ENCODE measurements at regions not wholly inside any gene's neighbourhood (a gene's known extent, or its start where the extent isn't known, plus 50 kb on each side); places are given as distances from the start of the nearest gene placed in this dataset.

DNA sequence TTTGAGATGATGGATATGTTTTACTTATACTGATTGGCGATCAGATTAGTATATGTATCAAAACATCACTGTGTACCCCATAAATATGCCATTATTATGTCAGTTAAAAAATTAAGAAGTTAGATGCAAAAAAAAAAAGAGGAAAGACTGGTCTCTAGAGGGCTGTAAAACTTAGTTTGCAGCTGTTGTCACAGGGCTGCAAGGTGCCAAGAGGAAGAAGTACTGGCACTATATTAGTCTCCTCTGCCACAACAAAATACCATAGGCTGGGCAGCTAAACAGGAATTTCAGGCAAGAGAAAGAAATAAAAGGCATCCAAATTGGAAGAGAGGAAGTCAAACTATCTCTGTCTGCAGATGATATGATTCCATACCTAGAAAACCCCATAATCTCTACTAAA is 177.8 kb upstream of the PLPP4 start:
- H3K36me3 ChIP-seq = no peaks in the 10 kb centered on the region
- no peaks in the 10 kb centered on the region for H3K4me1 ChIP-seq
- H3K27me3 ChIP-seq = no peaks in the 10 kb centered on the region
- no peak for TF ChIP-seq POLR2A (IDR thresholded peaks at IDR 0.05)
- TF ChIP-seq, protein P1, sequence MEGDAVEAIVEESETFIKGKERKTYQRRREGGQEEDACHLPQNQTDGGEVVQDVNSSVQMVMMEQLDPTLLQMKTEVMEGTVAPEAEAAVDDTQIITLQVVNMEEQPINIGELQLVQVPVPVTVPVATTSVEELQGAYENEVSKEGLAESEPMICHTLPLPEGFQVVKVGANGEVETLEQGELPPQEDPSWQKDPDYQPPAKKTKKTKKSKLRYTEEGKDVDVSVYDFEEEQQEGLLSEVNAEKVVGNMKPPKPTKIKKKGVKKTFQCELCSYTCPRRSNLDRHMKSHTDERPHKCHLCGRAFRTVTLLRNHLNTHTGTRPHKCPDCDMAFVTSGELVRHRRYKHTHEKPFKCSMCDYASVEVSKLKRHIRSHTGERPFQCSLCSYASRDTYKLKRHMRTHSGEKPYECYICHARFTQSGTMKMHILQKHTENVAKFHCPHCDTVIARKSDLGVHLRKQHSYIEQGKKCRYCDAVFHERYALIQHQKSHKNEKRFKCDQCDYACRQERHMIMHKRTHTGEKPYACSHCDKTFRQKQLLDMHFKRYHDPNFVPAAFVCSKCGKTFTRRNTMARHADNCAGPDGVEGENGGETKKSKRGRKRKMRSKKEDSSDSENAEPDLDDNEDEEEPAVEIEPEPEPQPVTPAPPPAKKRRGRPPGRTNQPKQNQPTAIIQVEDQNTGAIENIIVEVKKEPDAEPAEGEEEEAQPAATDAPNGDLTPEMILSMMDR (IDR thresholded peaks at IDR 0.05) = no peak
- no peak overlapping the region for H3K27ac ChIP-seq
- intact Hi-C loops (cut with DNase I) = no loop called here
- H3K4me3 ChIP-seq = no peak overlapping the region
- no peak for DNase-seq (ENCODE audit: extremely low spot score in 2 of 2)
- no peaks in the 10 kb centered on the region for H3K9me3 ChIP-seq

DNA sequence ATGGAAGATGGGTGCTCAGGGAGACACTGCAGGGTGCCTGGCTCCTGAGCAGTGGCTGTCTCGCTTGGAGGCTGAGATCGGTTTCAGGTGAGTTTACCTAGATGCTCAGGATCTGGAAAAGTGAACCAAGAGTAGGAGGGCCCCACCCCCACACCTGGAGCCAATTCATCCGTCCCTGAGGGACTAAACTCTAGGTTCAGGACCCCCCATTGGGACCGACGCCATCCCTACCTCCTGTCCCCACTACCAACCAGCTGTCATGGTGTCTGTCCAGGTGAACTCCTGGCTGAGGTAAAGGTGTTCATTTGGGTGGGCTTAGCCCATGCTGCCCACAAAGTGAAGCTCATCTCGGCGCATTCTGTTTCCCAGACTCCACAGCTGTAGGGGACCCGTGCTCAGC is 174.6 kb upstream of the PLPP4 start:
- no peak for DNase-seq (ENCODE audit: extremely low spot score in 2 of 2)
- Histone ChIP-seq H3K27me3 (no peaks in the 10 kb centered on the region), H3K9me3 (no peaks in the 10 kb centered on the region), H3K36me3 (no peaks in the 10 kb centered on the region), H3K4me1 (no peaks in the 10 kb centered on the region), H3K4me3 (no peak overlapping the region), H3K27ac (no peak overlapping the region)
- intact Hi-C loops (cut with DNase I) = no loop called here
- TF ChIP-seq POLR2A (IDR thresholded peaks at IDR 0.05) (no peak), POLR2AphosphoS5 (IDR thresholded peaks at IDR 0.05; ENCODE audit: insufficient read depth in 1 of 2, low read depth in 1 of 2) (no peak)
- TF ChIP-seq, protein P1 (IDR thresholded peaks at IDR 0.05) = no peak

DNA sequence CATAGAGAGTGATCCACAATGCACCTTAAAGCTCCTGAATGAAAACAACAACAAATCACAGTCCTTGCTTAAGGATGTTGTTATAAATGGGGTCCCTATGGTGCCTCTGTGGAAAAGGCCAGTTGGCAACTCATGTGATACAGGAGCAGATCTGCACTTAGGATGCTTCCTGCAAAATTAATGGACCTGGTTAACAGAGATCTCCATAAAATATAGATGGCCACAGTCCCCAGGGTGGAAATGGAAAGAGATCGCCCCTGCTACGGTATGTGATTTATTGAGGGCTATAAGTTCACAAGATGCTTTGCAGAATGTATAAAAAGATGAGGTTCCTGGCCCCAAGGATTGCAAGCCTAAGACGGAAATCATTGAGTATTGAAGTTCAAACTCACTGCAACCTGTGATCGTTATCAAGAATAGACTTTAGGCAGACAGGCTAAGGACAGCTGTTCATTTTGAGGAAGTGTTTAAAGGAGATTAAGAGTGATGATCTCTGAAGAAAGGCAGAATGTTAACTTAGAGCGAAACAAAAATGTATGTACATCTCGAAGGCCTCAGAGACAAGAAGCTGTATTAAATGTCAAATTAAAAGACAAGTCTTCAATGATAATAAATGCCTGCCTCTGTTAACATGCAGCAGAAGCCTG is 174.1 kb upstream of the PLPP4 start:
- DNase-seq (ENCODE audit: extremely low spot score in 2 of 2) = no peak
- intact Hi-C loops (cut with DNase I) = no loop called here
- H3K4me3 ChIP-seq = no peak overlapping the region
- TF ChIP-seq POLR2A (IDR thresholded peaks at IDR 0.05) (no peak), POLR2AphosphoS5 (IDR thresholded peaks at IDR 0.05; ENCODE audit: insufficient read depth in 1 of 2, low read depth in 1 of 2) (no peak)
- TF ChIP-seq, protein P1 (IDR thresholded peaks at IDR 0.05) = no peak
- no peaks in the 10 kb centered on the region for H3K36me3 ChIP-seq
- H3K27ac ChIP-seq = no peak overlapping the region
- H3K4me1 ChIP-seq = no peaks in the 10 kb centered on the region
- H3K27me3 ChIP-seq = no peaks in the 10 kb centered on the region
- no peaks in the 10 kb centered on the region for H3K9me3 ChIP-seq

DNA sequence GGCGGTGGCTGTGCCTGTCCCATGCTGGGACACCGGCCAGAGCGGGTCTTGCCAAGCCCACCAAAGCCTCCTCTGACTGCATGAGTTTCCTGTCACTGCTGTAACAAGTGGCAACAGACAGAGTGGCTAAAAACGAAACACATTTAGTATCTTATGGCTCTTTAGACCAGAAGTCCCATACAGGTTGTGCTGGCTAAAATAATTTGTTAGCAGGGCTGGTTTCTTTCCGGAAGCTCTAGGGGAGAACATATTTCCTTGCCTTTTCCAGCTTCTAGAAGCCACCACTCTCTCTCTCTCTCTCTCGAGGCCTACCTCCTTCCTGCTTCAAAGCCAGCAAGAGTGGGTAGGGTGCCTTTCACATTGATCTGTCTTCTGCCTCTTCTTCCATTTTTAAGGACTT is 171.6 kb upstream of the PLPP4 start:
- no peaks in the 10 kb centered on the region for H3K9me3 ChIP-seq
- H3K27me3 ChIP-seq = no peaks in the 10 kb centered on the region
- TF ChIP-seq POLR2AphosphoS5 (IDR thresholded peaks at IDR 0.05; ENCODE audit: insufficient read depth in 1 of 2, low read depth in 1 of 2) (no peak), POLR2A (IDR thresholded peaks at IDR 0.05) (no peak)
- TF ChIP-seq, protein P1 (IDR thresholded peaks at IDR 0.05) = no peak
- H3K4me3 ChIP-seq = no peak overlapping the region
- no peaks in the 10 kb centered on the region for H3K36me3 ChIP-seq
- intact Hi-C loops (cut with DNase I) = no loop called here
- H3K4me1 ChIP-seq = no peaks in the 10 kb centered on the region
- no peak for DNase-seq (ENCODE audit: extremely low spot score in 2 of 2)
- H3K27ac ChIP-seq = no peak overlapping the region

DNA sequence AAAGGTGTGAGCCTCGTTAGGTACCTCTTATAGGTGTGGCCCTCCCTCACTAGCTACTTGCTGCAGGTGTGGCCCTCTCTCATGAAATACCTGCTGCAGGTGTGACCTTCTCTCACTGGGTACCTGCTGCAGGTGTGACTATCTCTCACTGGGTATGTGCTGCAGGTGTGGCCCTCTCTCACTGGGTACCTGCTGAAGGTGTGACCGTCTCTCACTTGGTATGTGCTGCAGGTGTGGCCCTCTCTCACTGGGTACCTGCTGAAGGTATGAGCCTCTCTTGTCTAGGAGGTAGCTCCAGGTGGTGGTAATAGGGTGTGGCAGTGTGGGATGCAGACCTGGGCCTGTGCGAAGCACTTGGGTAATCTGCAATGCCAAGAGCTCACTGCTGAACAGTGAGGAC is 170.7 kb upstream of the PLPP4 start:
- intact Hi-C loops (cut with DNase I) = no loop called here
- Histone ChIP-seq H3K27ac (no peak overlapping the region), H3K9me3 (no peaks in the 10 kb centered on the region), H3K4me3 (no peak overlapping the region), H3K36me3 (no peaks in the 10 kb centered on the region), H3K4me1 (no peaks in the 10 kb centered on the region), H3K27me3 (no peaks in the 10 kb centered on the region)
- DNase-seq (ENCODE audit: extremely low spot score in 2 of 2) = no peak
- TF ChIP-seq, protein P1 (IDR thresholded peaks at IDR 0.05) = no peak
- TF ChIP-seq POLR2AphosphoS5 (IDR thresholded peaks at IDR 0.05; ENCODE audit: insufficient read depth in 1 of 2, low read depth in 1 of 2) (no peak), POLR2A (IDR thresholded peaks at IDR 0.05) (no peak)
